Body of pancreas (tissue), 4 donors: ENCODE measurements at regions not wholly inside any gene's neighbourhood (a gene's known extent, or its start where the extent isn't known, plus 50 kb on each side); places are given as distances from the start of the nearest gene placed in this dataset.

ENCODE experiments used
- CTCF ChIP-seq, 7 experiments: fragments of 450-650 bp in 4 of 7; fragments of 200-600 bp in 3 of 7; sonication (generic) in 3 of 7; IDR thresholded peaks; one replicate each; pipeline ENCODE4 v1.5.1; 2016 to 2019; ENCODE audit warnings: antibody characterized with exemption in 7 of 7
- POLR2A ChIP-seq, 3 donors: fragments of 450-650 bp; IDR thresholded peaks; one replicate each; pipeline ENCODE4 v1.6.1; 2016; ENCODE audit warnings: antibody characterized with exemption in 3 of 3, mild to moderate bottlenecking in 2 of 3

GRCh38 chr5:120942596-120943350, 478.7 kb downstream of the PRR16 start:
- TF ChIP-seq POLR2A (IDR thresholded peaks at IDR 0.05) = no peak
- no peak for TF ChIP-seq CTCF (IDR thresholded peaks at IDR 0.05)
